Activated CD4-positive, alpha-beta T cell treated with anti-CD3 and anti-CD28 coated beads, Interleukin-10, Interleukin-2, amounts not matched to agents 100 ng/mL and 50 ng/mL, durations not matched to agents 16 hours and 8 hours (primary cell): ENCODE measurements at regions not wholly inside any gene's neighbourhood (a gene's known extent, or its start where the extent isn't known, plus 50 kb on each side); places are given as distances from the start of the nearest gene placed in this dataset.
"Not testable (repeated sequence)": the region's sequence is repeated elsewhere in the genome, so short reads cannot be mapped to it uniquely, and the experiment has no call there.

ENCODE experiments used
- DNase-seq: peaks from one replicate; pipeline ENCODE4 v3.0.0-alpha.2; 2020

DNA sequence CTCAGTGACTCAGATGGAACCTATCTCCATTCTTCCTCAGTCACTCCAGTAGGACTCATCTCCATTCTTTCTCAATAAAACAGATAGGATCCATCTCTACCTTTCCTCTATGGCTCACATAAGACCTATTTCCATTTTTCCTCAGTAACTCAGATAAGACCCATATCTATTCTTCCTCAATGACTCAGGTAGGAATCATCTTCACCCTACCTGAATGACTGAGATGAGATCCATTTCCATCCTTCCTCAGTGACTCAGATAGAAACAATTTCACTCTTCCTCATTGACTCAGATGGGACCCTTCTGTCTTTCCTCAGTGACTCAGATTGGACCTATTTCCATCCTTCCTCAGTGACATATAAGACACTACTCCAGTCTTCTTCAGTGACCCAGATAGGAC lies 165.1 kb downstream of the FBXO4 start:
- DNase-seq, result peak; percentile 5

GRCh38 chr5:42099846-42100245 lies 174.8 kb downstream of the FBXO4 start:
- DNase-seq, result not testable (repeated sequence)

GRCh38 chr5:42108468-42108867 lies 183.4 kb downstream of the FBXO4 start:
- no peak for DNase-seq

GRCh38 chr5:42109006-42109572 lies 184.0 kb downstream of the FBXO4 start:
- no peak for DNase-seq

- not testable (repeated sequence) for DNase-seq
Measured at GRCh38 chr5:42115721-42116120, 190.6 kb downstream of the FBXO4 start.

- no peak for DNase-seq
Measured at GRCh38 chr5:42120070-42120469, 195.0 kb downstream of the FBXO4 start.

GRCh38 chr5:42121401-42121800 lies 196.3 kb downstream of the FBXO4 start:
- no peak for DNase-seq

GRCh38 chr5:42131081-42131480 lies 206.0 kb downstream of the FBXO4 start:
- DNase-seq, result no peak

GRCh38 chr5:42143361-42143760 lies 218.3 kb downstream of the FBXO4 start:
- no peak for DNase-seq

- no peak for DNase-seq
Measured at GRCh38 chr5:42148813-42149212, 223.7 kb downstream of the FBXO4 start.

GRCh38 chr5:42157215-42157614 lies 232.1 kb downstream of the FBXO4 start:
- DNase-seq, result no peak

GRCh38 chr5:42163083-42163482 lies 238.0 kb downstream of the FBXO4 start:
- no peak for DNase-seq

GRCh38 chr5:42168091-42168670 lies 243.1 kb downstream of the FBXO4 start:
- no peak for DNase-seq

DNA sequence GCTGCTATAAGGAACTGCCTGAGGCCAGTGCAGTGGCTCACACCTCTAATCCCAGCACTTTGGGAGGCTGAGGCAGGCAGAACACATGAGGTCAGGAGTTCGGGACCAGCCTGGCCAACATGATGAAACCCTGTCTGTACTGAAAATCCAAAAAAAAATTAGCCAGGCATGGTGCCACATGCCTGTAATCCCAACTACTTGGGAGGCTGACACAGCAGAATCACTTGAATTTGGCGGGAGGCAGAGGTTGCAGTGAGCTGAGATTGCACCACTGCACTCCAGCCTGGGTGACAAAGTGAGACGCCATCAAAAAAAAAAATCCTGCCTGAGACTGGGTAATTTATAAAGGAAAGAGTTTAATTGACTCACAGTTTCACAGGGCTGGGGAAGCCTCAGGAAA lies 247.1 kb upstream of the GHR start:
- not testable (repeated sequence) for DNase-seq

GRCh38 chr5:42179843-42180242 lies 243.4 kb upstream of the GHR start:
- DNase-seq, result not testable (repeated sequence)

DNA sequence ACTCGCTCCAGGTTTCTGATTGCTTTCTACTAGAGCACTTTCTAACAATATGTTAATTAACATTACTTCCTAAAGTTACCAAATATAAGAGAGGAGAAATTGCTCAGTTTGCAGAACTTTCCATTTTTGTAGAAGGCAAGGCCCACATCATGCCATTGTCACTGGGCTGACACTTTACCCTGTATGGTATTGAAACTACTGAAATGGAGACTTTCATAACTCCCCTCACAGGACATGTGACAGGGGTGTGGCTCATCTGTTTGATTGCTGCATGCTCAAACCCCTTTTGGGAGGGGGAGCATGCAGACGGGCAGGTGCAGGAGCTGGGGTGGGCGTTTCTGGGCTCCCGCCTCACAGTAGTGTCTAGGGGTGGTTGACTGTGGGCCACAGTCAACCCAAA lies 206.3 kb upstream of the GHR start:
- DNase-seq, result no peak

DNA sequence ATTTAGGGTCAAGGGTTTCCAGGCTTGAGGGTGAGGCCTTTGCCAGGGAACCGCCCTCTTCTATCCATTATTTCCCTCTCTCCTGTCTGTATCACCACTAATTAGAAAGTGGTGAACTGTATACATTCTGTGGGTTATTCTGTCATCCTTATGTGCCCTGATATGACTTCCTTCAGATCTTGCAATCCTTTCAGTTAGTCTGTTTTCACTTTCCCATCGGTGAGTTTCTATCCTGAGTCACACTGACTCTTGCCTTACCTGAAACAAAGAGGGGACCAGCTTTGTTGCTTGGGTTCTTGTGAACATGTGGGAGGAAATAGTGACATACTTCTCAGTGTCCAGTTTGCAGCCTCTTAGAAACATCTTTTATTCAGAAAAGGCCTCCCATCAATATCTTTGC lies 205.4 kb upstream of the GHR start:
- DNase-seq, result no peak

DNA sequence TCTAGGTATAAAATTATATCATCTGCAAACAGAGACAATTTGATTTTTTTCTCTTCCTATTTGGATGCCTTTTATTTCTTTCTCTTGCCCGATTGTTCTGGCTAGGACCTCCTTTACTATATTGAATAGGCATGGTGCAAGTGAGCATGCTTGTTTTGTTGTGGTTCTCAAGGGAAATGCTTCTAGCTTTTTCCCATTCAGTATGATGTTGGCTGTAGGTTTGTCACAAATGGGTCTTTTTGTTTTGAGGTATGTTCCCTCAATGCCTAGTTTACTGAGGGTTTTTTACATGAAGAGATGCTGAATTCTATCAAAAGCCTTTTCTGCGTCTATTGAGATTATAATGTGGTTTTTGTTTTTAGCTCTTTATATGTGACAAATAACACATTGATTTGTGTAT lies 198.2 kb upstream of the GHR start:
- no peak for DNase-seq

DNA sequence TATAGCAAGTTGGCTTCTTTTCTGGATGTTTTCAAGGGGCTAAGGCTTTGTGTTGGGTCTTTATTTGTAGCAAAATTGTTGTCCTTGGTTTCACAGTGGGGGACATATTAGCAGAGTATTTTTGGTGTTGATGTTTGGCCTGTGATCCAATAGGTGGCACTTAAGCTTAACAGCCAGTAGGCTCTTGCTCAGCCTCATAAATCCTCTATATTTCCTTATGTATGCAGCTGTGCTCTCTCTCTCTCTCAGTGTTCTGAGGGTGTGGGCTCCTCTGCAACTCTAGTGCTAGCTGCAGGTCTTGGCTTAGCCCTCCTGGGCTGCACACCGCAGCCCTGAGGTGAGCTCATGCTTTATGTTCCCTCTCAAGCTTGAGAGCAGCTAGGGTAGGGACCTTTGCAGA lies 195.0 kb upstream of the GHR start:
- no peak for DNase-seq

DNA sequence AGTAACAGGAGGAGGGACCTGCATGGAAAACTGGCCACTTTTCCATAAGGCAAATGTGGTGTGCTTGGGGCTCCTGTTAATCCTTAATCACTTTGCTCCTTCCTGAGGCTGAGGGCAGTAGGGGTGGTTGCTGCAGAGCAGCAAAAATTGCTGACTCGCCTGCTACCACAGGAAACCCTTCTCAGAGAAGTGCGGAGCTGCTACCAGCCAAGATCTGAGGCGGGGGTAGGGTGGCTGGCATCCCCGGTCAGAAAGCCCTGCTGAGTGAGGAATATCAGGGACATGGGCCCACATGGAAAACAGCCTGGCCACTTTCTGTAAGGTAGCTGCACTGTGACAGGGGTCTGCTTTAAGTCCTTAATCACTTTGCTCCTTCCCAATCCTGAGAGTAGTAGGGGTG lies 192.4 kb upstream of the GHR start:
- no peak for DNase-seq

- no peak for DNase-seq
Measured at GRCh38 chr5:42235241-42235640, 188.0 kb upstream of the GHR start.

GRCh38 chr5:42235837-42236236 lies 187.4 kb upstream of the GHR start:
- DNase-seq, result no peak

DNA sequence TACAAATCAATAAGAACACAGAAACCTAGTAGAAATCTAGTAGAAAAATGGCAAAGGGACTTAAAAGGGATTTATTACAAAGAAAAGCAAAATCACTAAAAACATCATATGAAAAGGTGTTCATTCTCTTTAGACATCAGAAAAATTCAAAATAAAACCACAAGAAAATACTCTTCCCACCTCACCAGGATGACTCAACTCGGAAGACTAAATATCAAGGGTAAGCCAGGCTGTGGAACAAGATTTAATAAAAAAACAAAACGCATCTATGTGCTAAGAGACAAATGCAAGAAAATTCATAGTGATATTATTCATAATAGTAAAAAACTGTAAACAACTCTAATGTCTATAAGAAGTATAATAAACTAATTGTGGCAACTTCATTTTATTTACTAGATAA lies 181.6 kb upstream of the GHR start:
- no peak for DNase-seq

- DNase-seq, result no peak
Measured at GRCh38 chr5:42242210-42242609, 181.0 kb upstream of the GHR start.

DNA sequence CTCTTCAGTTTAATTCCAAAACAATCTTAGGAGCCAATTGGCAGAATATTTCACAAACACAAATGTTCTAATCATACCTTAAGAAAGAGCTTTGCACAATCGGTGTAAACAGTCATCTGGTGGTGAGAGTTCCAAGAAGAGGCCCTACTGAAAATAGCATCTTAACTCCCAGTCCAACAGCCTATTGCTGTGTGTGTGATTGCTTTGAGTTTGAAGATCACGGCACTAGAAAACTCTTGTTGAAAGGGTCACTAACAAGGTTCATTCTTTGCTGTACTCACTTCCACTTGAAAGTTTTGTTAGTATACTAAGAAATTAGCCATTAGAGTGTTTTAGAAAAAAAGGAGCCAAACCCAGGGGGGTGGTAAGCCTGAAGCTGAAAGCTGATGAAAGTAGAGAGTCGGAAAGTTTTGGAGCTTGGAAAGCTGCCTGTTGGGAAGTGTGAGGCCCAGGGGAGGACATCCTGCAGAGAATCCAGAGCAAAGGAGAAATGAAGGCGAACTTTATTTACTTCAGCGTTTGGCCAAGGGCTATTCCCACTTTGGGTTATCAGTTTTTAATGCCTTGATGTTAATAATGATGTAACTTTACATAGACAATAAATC lies 180.3 kb upstream of the GHR start:
- DNase-seq, result no peak
